Pons (tissue), 1 donor: ENCODE measurements at regions not wholly inside any gene's neighbourhood (a gene's known extent, or its start where the extent isn't known, plus 50 kb on each side); places are given as distances from the start of the nearest gene placed in this dataset.

Experiments used
- DNase-seq: peaks from one replicate; pipeline ENCODE4 v3.0.0-alpha.2; 2016; ENCODE audit warnings: low spot score

DNA sequence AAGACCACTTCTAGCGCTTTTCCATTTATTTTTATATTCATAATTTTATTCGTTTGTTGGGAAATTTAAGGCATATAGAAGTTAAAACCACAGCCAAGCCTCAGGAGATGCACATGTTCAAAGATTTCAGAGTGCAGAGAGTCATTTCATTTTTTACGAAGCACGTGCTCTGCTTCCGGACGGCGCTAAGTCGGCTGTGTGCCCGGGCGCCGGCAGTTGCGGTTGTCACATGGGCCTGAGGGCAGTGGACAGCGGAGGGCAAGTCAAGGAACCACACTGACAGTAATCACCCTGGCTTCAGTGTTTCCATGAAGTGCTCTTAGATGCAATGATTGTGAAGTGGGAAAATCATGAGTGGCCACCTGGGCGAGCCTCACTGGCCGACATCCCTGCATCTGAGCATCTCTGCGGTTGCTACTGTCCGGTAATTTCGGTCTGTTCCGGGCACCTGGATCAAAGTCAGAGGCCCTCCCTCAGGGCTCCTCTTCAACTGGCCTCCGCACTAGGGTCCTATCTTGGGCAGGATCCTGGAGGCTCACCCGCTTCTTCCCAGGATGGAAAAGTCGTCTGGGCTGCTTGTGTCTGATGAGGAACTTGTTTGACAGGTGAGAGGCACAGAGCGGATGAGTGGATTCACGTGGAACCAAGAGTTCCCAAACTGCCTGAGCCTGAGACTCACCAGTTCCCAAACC is 90.8 kb downstream of the DACT2 start:
- no peak for DNase-seq

- no peak for DNase-seq
Measured at GRCh38 chr6:168227840-168228239, 91.7 kb downstream of the DACT2 start.

GRCh38 chr6:168226902-168227318 is 92.7 kb downstream of the DACT2 start:
- no peak for DNase-seq

DNA sequence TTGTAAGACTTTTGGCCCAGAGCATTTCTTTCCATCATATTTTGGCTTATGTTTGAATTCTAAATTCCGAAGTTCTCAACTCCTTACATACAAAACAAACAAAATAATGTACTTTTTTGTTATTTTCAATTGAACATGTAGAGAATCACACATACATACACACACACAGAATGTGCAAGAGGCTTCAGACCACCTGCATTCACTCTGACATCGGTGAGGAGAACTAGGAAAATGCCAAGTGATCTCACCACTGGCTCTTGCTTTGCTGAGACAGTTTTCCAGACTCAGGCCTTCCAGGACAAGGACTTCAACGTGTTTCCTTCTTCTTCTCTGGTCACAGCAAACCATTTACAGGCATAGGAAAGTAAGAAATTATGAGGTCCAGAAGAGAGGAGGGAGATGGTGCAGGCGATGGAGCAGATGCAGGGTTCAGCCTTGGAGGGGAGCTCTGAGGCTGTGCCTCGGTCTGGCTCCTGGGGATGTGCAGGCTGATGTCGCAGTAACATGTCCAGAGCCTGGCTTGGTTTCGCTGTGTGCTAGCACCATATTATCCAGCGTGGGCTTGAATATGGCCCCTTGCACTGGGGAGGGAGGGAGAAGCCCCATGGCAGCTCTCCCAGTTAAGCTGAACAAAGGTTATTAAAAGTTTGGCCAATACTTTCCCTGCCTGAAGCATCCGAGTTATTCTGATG is 93.4 kb downstream of the DACT2 start:
- DNase-seq, result peak; percentile 62

DNA sequence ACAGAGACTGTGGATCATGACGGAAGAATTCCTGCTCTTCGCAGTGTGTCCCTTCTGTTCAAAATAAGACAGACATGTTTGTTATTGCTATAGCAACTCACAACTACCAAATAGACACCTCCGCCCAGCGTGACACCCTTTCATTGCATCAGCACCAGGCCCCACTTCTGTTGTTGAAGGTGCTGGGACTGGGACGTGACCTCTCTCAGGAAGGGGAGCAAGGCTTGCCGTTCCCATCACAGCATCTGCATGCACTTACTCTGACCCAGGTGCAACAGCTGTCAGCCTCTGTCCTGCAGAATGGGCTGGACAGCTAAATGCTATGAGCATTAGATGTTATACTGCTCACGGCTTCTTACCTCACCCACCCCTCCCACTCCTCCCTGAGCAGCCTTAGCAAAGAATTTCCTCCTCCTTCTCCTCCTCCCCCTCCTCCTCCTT is 94.1 kb downstream of the DACT2 start:
- no peak for DNase-seq

GRCh38 chr6:168223755-168224154 is 95.8 kb downstream of the DACT2 start:
- DNase-seq, result no peak

DNA sequence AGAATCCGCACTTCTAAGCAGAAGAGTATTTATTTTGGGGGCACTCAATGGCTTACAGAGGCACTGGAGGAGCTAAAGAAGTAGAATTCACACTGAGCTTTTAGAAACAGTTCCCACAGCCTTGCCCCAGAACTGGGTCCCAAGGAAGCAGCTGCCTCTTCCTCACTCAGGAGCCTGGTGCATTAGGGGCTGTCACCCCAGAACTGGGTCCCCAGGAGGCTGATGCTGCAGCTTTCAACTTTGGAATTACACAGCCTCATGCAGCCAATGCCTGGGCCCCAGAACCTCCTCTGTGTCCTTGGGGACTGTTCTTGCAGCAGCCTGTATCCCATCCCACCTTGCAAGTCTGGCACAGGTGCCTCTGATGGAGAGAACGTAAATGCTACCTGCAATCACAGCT is 96.4 kb downstream of the DACT2 start:
- no peak for DNase-seq

DNA sequence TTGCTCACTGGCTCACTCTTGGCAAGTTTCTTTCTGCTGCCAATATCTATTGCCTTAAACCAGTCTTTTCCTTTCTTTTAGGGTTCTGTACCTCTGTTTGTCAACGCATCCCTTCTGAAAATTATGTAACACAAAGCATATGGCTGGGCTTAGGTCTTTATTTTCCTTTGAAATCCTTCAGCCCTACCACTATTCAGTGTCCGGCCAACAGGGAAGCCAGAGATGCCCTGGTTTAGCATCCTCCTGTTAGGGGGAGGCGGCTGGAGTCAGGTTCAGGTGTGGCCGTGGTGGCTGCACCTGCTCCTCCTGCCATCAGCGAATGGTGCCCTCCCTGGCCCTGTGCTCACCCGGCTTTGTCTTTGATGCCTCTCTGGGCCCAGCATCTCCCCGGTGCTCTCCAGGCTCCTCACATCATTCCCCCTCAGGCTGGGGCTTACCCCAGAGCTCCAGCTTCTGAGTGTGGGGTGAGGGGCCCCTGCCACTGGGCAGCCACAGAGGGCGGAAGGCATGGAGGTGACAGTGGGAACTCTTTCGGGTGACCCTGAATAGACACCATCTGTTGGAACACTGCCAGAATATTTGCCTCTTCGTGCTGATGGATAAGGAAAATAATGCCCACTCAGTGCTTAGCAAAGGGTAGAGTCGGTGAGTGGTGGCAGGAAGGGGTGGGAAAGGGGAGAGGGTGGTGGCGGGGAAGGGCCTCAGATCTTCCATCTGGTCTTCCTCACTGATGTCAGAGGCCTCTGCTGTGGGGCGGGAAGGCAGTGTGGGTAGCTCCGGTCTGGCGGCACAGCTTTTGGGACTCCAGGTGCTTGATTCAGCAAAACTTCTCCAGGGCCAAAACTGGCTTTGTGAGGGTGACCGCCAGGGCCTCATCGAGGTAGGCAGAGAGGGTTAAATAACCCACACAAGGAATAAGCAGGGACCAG is 97.2 kb downstream of the DACT2 start:
- no peak for DNase-seq

DNA sequence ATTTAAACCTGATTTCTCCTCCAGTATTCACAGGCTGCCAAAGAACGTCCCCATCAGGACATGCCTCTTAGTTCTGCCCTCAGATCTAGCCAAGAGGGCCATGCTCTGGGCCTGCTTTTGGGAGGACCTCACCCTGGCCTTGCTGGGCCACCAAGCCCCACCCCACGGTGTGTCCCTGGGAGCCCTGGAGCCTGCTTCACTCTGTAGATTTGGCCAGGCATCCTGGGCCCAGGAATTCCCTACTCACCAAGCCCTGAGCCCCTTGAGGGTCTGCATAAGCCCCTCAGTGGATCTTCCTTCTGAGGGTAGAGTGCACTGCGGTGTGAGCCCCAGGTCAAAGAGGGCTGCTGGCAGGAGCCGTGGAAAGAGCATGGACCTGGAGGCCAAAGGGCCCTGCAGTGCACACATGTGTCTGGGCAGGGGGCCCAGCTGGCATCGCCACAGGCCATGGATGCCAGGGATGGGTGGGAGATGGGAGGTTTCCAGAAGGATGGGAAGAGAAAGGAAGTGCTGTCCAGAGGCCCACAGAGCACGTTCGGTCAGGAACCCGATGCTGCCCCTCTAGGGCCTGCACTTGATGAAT is 98.0 kb downstream of the DACT2 start:
- DNase-seq, result no peak

DNA sequence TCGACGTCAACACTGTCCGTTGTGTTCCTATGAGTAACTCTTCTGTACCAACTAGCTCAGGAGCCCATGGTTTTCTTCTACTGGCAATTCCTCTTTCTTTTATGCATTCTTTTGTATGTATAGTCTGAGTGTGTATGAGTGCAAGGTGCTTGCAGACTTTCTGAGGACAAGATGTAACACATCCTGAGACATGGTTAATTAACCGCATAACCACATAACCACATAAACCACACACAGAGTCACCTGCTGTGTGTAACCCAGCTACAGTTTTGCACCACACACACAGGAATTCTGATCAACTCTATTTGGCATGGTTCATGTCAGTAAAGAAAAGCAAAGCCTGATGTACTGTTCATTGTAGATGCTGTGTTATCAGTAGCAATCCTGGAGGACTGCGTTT is 98.6 kb downstream of the DACT2 start:
- DNase-seq, result no peak

DNA sequence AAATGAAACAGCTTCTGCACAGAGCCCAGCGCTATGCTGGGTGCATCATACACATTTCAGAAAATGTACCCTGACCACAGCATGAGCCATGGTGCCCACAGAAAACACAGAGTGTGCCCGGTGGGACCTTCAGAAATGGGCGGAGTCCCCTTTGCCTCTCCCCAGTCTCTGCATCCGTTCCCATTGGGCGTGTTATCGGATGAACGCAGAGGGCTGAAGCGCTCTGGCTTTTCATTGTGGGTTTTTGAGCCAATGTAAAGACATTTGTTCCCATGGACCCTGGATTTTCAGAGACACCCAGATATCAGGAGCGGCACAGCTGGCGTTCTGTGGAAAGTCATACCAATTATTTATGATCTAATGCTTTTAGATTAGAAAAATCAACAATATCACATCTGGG is 99.8 kb downstream of the DACT2 start:
- DNase-seq, result no peak

- no peak for DNase-seq
Measured at GRCh38 chr6:168218785-168219566, 100.6 kb downstream of the DACT2 start.

DNA sequence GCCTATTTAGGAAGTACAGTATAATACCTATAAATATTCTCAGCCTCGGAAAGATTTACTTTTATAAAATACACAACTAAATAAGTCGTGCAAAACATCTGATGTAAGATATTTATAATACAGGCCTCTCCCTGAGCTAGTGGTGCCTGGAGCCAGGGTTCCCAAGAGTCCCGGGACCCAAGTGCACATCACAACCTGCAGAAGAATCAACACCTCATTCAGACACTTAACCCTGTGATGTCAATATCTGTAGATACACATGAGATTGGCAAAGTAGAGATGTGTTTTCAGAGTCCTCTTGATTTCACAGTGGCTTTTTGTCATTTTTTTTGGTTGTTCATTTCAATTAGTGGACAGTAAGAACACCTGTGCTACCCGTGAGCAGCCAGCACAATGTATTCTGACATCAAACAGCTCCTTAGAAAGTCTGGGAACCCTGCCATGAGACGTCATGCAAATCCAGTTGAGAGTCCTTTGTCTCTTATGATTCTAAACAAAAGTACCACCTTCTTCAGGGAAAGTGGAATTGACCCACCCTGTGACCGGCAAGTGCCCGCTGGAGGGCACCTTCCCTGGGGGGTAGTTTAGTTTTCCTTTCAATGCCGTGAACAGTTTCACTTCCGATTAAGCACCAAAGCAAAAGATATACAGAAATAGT is 101.6 kb downstream of the DACT2 start:
- no peak for DNase-seq

GRCh38 chr6:168217216-168217879 is 102.2 kb downstream of the DACT2 start:
- DNase-seq, result no peak

GRCh38 chr6:168216751-168217191 is 102.8 kb downstream of the DACT2 start:
- peak; percentile 22 for DNase-seq

DNA sequence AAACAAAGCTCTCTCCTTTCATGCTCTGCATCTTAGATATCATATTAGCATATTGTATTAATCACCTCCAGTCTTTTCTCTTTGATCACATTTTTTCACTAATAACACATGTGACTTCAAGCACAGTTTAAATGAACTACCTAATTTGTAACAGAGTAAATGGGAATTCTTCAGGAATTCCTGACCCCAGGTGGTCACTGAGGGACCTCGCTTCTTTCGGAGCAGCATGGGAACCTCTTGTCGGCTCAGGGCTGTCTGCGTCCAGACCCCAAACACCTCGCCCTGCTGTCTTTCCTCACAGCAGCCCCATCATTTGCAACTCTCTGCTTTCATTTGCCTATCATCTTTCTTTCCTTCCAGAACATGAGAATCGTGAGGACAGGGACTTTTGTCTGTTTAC is 103.5 kb downstream of the DACT2 start:
- DNase-seq, result no peak

- no peak for DNase-seq
Measured at GRCh38 chr6:168215121-168215808, 104.3 kb downstream of the DACT2 start.

DNA sequence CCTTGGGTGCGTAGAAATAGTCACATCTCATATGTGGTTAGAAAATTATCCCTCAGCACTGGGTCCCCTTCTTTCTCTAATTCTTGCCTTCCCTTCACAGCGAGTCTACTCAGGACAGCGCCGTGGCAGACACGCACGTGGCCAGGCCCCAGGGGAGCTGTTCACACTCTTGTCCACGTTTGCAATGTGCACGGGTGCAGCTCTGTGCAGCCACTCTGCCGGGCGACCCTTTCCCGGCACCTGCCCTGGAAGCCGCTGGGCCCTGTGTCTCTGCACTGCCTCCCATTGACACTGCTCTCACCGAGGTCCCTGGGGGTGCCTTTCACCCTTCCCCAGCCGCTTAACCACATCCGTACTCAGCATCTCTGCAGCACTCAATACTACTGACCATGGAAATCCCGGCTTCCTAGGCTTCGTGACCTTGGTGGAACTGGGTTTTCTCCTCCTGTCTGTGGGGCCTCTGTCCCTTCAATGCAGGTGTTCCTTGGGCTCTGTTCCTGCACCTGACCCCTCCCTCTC is 104.9 kb downstream of the DACT2 start:
- no peak for DNase-seq

DNA sequence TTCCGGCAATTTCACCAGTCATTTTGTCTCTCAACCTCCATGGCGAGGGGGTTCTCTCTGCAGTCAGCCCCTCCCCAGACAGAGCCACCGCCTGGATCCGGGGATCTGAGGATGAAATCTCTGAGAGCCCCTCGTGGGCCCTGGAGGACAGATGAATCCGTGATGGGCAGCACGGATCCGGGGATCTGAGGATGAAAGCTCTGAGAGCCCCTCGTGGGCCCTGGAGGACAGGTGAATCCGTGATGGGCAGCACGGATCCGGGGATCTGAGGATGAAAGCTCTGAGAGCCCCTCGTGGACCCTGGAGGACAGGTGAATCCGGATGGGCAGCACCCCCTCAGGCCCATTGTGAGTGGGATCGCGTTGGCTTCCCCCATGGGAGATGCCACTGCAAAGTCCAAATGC is 106.5 kb downstream of the DACT2 start:
- no peak for DNase-seq
